ENCODE measurements at regions not wholly inside any gene's neighbourhood (a gene's known extent, or its start where the extent isn't known, plus 50 kb on each side); places are given as distances from the start of the nearest gene placed in this dataset.

GRCh38 chr6:19991176-19991575 is 154.0 kb downstream of the ID4 start:
- no peak overlapping the region for H3K4me3 ChIP-seq (ENCODE audit: low read depth, low read length)
- TF ChIP-seq PRDM10 (tag by site-specific recombination; IDR thresholded peaks at IDR 0.05) (no peak), BCL11B (tag by site-specific recombination; IDR thresholded peaks at IDR 0.05; ENCODE audit: low read depth) (no peak), ZNF280C (tag by site-specific recombination; IDR thresholded peaks at IDR 0.05) (no peak), ZNF146 (tag by site-specific recombination; IDR thresholded peaks at IDR 0.05) (no peak), ZNF555 (tag by site-specific recombination; conservative IDR thresholded peaks at IDR 0.05) (no peak), ZBTB1 (tag by site-specific recombination; IDR thresholded peaks at IDR 0.05) (no peak), ZNF561 (tag by site-specific recombination; IDR thresholded peaks at IDR 0.05; ENCODE audit: borderline replicate concordance) (no peak), GLI2 (tag by site-specific recombination; IDR thresholded peaks at IDR 0.05; ENCODE audit: borderline replicate concordance, low read depth) (no peak), INSM2 (tag by site-specific recombination; IDR thresholded peaks at IDR 0.05) (no peak), ZNF639 (tag by site-specific recombination; IDR thresholded peaks at IDR 0.05) (no peak), ZFP37 (tag by site-specific recombination; IDR thresholded peaks at IDR 0.05) (no peak), ZNF548 (tag by site-specific recombination; IDR thresholded peaks at IDR 0.05) (no peak), ZBTB21 (tag by site-specific recombination; IDR thresholded peaks at IDR 0.05) (no peak), FEZF1 (tag by site-specific recombination; IDR thresholded peaks at IDR 0.05) (no peak), YY2 (tag by site-specific recombination; IDR thresholded peaks at IDR 0.05) (no peak), SETDB1 (IDR thresholded peaks at IDR 0.05; ENCODE audit: insufficient read length, low read length) (no peak), ZNF600 (tag by site-specific recombination; IDR thresholded peaks at IDR 0.05) (no peak), ZNF404 (tag by site-specific recombination; IDR thresholded peaks at IDR 0.05) (no peak), ZNF521 (tag by site-specific recombination; IDR thresholded peaks at IDR 0.05) (no peak), SP7 (tag by site-specific recombination; IDR thresholded peaks at IDR 0.05) (no peak)
- ChIA-PET CTCF (interaction anchor here (1.0 kb wide), 1 partner anchor 1463 kb away, joined by 3 read pairs; no protein-coding TSS in a partner anchor), POLR2A (no interaction called here)
- H3K36me3 ChIP-seq (ENCODE audit: control insufficient read depth in 2 of 2, insufficient read depth in 1 of 2, low read length in 2 of 2): no peaks in the 10 kb centered on the region
- H3K9me3 ChIP-seq (ENCODE audit: control insufficient read depth, insufficient read depth, low read depth, low read length): no peaks in the 10 kb centered on the region
- H3K4me1 ChIP-seq (ENCODE audit: control insufficient read depth, insufficient read depth, low read length): no peaks in the 10 kb centered on the region
- H3K27ac ChIP-seq (ENCODE audit: extremely low read depth, low read depth, low read length): no peak overlapping the region
